Sigmoid colon (tissue), 6 donors: ENCODE measurements at regions not wholly inside any gene's neighbourhood (a gene's known extent, or its start where the extent isn't known, plus 50 kb on each side); places are given as distances from the start of the nearest gene placed in this dataset.
A peak's percentile ranks its signal among the peaks of the same experiment; 100 is the strongest.

Experiments
- DNase-seq: peaks from one replicate; pipeline ENCODE4 v3.0.0-alpha.2; 2019
- H3K27ac ChIP-seq, 4 donors: fragments of 200-600 bp; sonication (generic); one replicate each; pipeline ENCODE4 v1.5.1; 2016 to 2019; ENCODE audit warnings: mild to moderate bottlenecking in 1 of 4
- H3K27me3 ChIP-seq, 3 donors: fragments of 200-600 bp; sonication (generic); one replicate each; pipeline ENCODE4 v1.5.1; 2019; ENCODE audit warnings: mild to moderate bottlenecking in 1 of 3
- H3K36me3 ChIP-seq, 4 donors: fragments of 200-600 bp; sonication (generic); one replicate each; pipeline ENCODE4 v1.5.1; 2016 to 2019
- H3K4me1 ChIP-seq, 4 donors: fragments of 200-600 bp; sonication (generic); one replicate each; pipeline ENCODE4 v1.5.1; 2017 to 2019
- H3K4me3 ChIP-seq, 4 donors: fragments of 200-600 bp; sonication (generic); one replicate each; pipeline ENCODE4 v1.5.1; 2017 to 2019; ENCODE audit warnings: mild to moderate bottlenecking in 2 of 4, moderate library complexity in 1 of 4
- H3K9me3 ChIP-seq, 4 donors: fragments of 200-600 bp in 3 of 4; sonication (generic) in 3 of 4; one replicate each; pipeline versions ENCODE4 v1.5.1 to v1.6.1; 2013 to 2019
- CTCF ChIP-seq, 4 experiments: fragments of 450-650 bp in 3 of 4; fragments of 200-600 bp in 1 of 4; IDR thresholded peaks; one replicate each; pipeline ENCODE4 v1.5.1; 2016 to 2019; ENCODE audit warnings: antibody characterized with exemption in 4 of 4, mild to moderate bottlenecking in 3 of 4, moderate library complexity in 2 of 4
- EP300 ChIP-seq, 4 donors: sonication (generic); formaldehyde crosslinking; IDR thresholded peaks; one replicate each; pipeline ENCODE4 v1.6.1; 2017; ENCODE audit warnings: antibody characterized with exemption in 4 of 4
- POLR2A ChIP-seq, 2 donors: fragments of 450-650 bp; IDR thresholded peaks; one replicate each; pipeline ENCODE4 v1.6.1; 2016; ENCODE audit warnings: antibody characterized with exemption in 2 of 2, mild to moderate bottlenecking in 2 of 2, moderate library complexity in 2 of 2
- POLR2AphosphoS5 ChIP-seq, 4 donors: sonication (generic); formaldehyde crosslinking; IDR thresholded peaks; one replicate each; pipeline ENCODE4 v1.6.1; 2017; ENCODE audit warnings: antibody characterized with exemption in 4 of 4
- WGBS, 2 donors: extraction: QIAGEN DNeasy Blood & Tissue Kit; methylation state at CpG; one replicate each; pipeline ENCODE4 v1.1.7; 2013; 5-methylcytosine and 5-hydroxymethylcytosine counted together
- intact Hi-C: fragments of 100-400 bp; cut with DNase I; formaldehyde crosslinking; loops from one replicate; pipeline ENCODE4 v1.15.1; 2023
- donor health status: healthy with polysubstance abuse.
- donor health status: healthy.

GRCh38 chr14:44317441-44317746 is 189.7 kb downstream of the FSCB start:
- Histone ChIP-seq H3K4me1 (peaks cover 0 to 6% (median 0%) of the 10 kb centered on the region in 4 donors), H3K36me3 (no peaks in the 10 kb centered on the region), H3K27me3 (no peaks in the 10 kb centered on the region), H3K4me3 (no peak overlapping the region), H3K9me3 (no peaks in the 10 kb centered on the region), H3K27ac (no peak overlapping the region)
- intact Hi-C loops, result no loop called here
- no peak for TF ChIP-seq POLR2AphosphoS5 (IDR thresholded peaks at IDR 0.05)
- TF ChIP-seq EP300 (IDR thresholded peaks at IDR 0.05), result no peak
- no peak for TF ChIP-seq CTCF (IDR thresholded peaks at IDR 0.05)
- TF ChIP-seq POLR2A (IDR thresholded peaks at IDR 0.05), result no peak
- no peak for DNase-seq
- WGBS, 2 donors, result 92 to 98% methylated on average over 2 of the region's 2 CpGs

GRCh38 chr14:44316647-44317440 is 190.2 kb downstream of the FSCB start:
- WGBS, 2 donors, result 28 to 71% methylated on average over 7 of the region's 7 CpGs
- intact Hi-C loops, result no loop called here
- H3K36me3 ChIP-seq, result no peaks in the 10 kb centered on the region
- no peak overlapping the region for H3K27ac ChIP-seq
- DNase-seq, result no peak
- no peaks in the 10 kb centered on the region for H3K9me3 ChIP-seq
- H3K4me3 ChIP-seq, result no peak overlapping the region
- H3K27me3 ChIP-seq, result no peaks in the 10 kb centered on the region
- peaks cover 0 to 6% (median 0%) of the 10 kb centered on the region in 4 donors for H3K4me1 ChIP-seq
- TF ChIP-seq POLR2A (IDR thresholded peaks at IDR 0.05) (no peak), CTCF (IDR thresholded peaks at IDR 0.05) (no peak), EP300 (IDR thresholded peaks at IDR 0.05) (no peak), POLR2AphosphoS5 (IDR thresholded peaks at IDR 0.05) (peak in 1 of 4 donors; percentile 32)

- no peak for DNase-seq
- WGBS, 2 donors, result 89 to 93% methylated on average over 1 of the region's 1 CpG
- no peaks in the 10 kb centered on the region for H3K4me1 ChIP-seq
- no peaks in the 10 kb centered on the region for H3K27me3 ChIP-seq
- no peak for TF ChIP-seq EP300 (IDR thresholded peaks at IDR 0.05)
- no peak for TF ChIP-seq POLR2AphosphoS5 (IDR thresholded peaks at IDR 0.05)
- TF ChIP-seq POLR2A (IDR thresholded peaks at IDR 0.05), result no peak
- no peak for TF ChIP-seq CTCF (IDR thresholded peaks at IDR 0.05)
- peaks cover 0 to 3% (median 0%) of the 10 kb centered on the region in 4 donors for H3K9me3 ChIP-seq
- intact Hi-C loops, result no loop called here
- H3K36me3 ChIP-seq, result no peaks in the 10 kb centered on the region
- no peak overlapping the region for H3K4me3 ChIP-seq
- no peak overlapping the region for H3K27ac ChIP-seq
Observed at GRCh38 chr14:44309331-44309730, 197.8 kb downstream of the FSCB start.

GRCh38 chr14:44300916-44301315 is 206.2 kb downstream of the FSCB start:
- DNase-seq, result no peak
- intact Hi-C loops, result no loop called here
- Histone ChIP-seq H3K36me3 (no peaks in the 10 kb centered on the region), H3K27ac (no peak overlapping the region), H3K27me3 (no peaks in the 10 kb centered on the region), H3K4me3 (no peak overlapping the region), H3K9me3 (peaks cover 0 to 2% (median 0%) of the 10 kb centered on the region in 4 donors), H3K4me1 (no peaks in the 10 kb centered on the region)
- TF ChIP-seq POLR2AphosphoS5 (IDR thresholded peaks at IDR 0.05), result no peak
- TF ChIP-seq CTCF (IDR thresholded peaks at IDR 0.05), result no peak
- TF ChIP-seq POLR2A (IDR thresholded peaks at IDR 0.05), result no peak
- TF ChIP-seq EP300 (IDR thresholded peaks at IDR 0.05), result no peak

- H3K4me1 ChIP-seq, result no peaks in the 10 kb centered on the region
- H3K36me3 ChIP-seq, result no peaks in the 10 kb centered on the region
- TF ChIP-seq CTCF (IDR thresholded peaks at IDR 0.05) (no peak), POLR2A (IDR thresholded peaks at IDR 0.05) (no peak), EP300 (IDR thresholded peaks at IDR 0.05) (no peak), POLR2AphosphoS5 (IDR thresholded peaks at IDR 0.05) (no peak)
- peaks cover 0 to 2% (median 0%) of the 10 kb centered on the region in 4 donors for H3K9me3 ChIP-seq
- no peak overlapping the region for H3K27ac ChIP-seq
- no peak for DNase-seq
- intact Hi-C loops, result no loop called here
- no peak overlapping the region for H3K4me3 ChIP-seq
- no peaks in the 10 kb centered on the region for H3K27me3 ChIP-seq
Observed at GRCh38 chr14:44297437-44297836, 209.6 kb downstream of the FSCB start.
